ENCODE measurements at regions not wholly inside any gene's neighbourhood (a gene's known extent, or its start where the extent isn't known, plus 50 kb on each side); places are given as distances from the start of the nearest gene placed in this dataset.

GRCh38 chr7:25437308-25437707 lies 209.0 kb upstream of the NPVF start:
- no peaks in the 10 kb centered on the region for H4K20me1 ChIP-seq (ENCODE audit: low read length)
- H3K27me3 ChIP-seq (ENCODE audit: low read length): peaks cover 24% of the 10 kb centered on the region
- TF ChIP-seq EZH2 (IDR thresholded peaks at IDR 0.05; ENCODE audit: low read length, unreplicated experiment): no peak
- TF ChIP-seq EZH2phosphoT487 (IDR thresholded peaks at IDR 0.05; ENCODE audit: borderline replicate concordance, low read length): no peak
- TF ChIP-seq, protein P1, sequence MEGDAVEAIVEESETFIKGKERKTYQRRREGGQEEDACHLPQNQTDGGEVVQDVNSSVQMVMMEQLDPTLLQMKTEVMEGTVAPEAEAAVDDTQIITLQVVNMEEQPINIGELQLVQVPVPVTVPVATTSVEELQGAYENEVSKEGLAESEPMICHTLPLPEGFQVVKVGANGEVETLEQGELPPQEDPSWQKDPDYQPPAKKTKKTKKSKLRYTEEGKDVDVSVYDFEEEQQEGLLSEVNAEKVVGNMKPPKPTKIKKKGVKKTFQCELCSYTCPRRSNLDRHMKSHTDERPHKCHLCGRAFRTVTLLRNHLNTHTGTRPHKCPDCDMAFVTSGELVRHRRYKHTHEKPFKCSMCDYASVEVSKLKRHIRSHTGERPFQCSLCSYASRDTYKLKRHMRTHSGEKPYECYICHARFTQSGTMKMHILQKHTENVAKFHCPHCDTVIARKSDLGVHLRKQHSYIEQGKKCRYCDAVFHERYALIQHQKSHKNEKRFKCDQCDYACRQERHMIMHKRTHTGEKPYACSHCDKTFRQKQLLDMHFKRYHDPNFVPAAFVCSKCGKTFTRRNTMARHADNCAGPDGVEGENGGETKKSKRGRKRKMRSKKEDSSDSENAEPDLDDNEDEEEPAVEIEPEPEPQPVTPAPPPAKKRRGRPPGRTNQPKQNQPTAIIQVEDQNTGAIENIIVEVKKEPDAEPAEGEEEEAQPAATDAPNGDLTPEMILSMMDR (conservative IDR thresholded peaks at IDR 0.05; ENCODE audit: low read depth, low read length): no peak

GRCh38 chr7:25444991-25445390 lies 216.7 kb upstream of the NPVF start:
- no peak for TF ChIP-seq EZH2phosphoT487 (IDR thresholded peaks at IDR 0.05; ENCODE audit: borderline replicate concordance, low read length)
- TF ChIP-seq, protein P1 (conservative IDR thresholded peaks at IDR 0.05; ENCODE audit: low read depth, low read length): no peak
- no peak for TF ChIP-seq EZH2 (IDR thresholded peaks at IDR 0.05; ENCODE audit: low read length, unreplicated experiment)
- no peaks in the 10 kb centered on the region for H3K36me3 ChIP-seq (ENCODE audit: low read depth, low read length)
- POLR2A ChIA-PET (ENCODE audit: unreplicated experiment): no interaction called here
- H2AFZ ChIP-seq (ENCODE audit: low read length): no peak overlapping the region
- H3K9me3 ChIP-seq (ENCODE audit: low read length): no peaks in the 10 kb centered on the region
- no TSS peak for BruUV-seq (replicated peaks)
- no peak overlapping the region for H3K9ac ChIP-seq (ENCODE audit: low read length)
- H3K4me2 ChIP-seq (ENCODE audit: low read length): no peak overlapping the region
- H3K27me3 ChIP-seq (ENCODE audit: low read length): no peaks in the 10 kb centered on the region
- no peaks in the 10 kb centered on the region for H3K79me2 ChIP-seq (ENCODE audit: low read length)
- H3K9me2 ChIP-seq (replicated peaks; ENCODE audit: low read length): no peaks in the 10 kb centered on the region
- DNase-seq: no peak
- CTCF ChIA-PET: no interaction called here
- intact Hi-C loops (cut with micrococcal nuclease): no loop called here
- no peak overlapping the region for H3K4me3 ChIP-seq (ENCODE audit: low read length)
- H4K20me1 ChIP-seq (ENCODE audit: low read length): no peaks in the 10 kb centered on the region
- no peaks in the 10 kb centered on the region for H3F3A ChIP-seq (ENCODE audit: low read length, unreplicated experiment)
- H3K4me1 ChIP-seq (ENCODE audit: insufficient read depth, low read length): no peaks in the 10 kb centered on the region
- no peak for ATAC-seq
- H3K27ac ChIP-seq (ENCODE audit: low read length): no peak overlapping the region

More at GRCh38 chr7:25437308-25437707, 209.0 kb upstream of the NPVF start:
- ChIA-PET POLR2A (ENCODE audit: unreplicated experiment) (no interaction called here), CTCF (no interaction called here)
- no peak overlapping the region for H3K4me2 ChIP-seq (ENCODE audit: low read length)
- H2AFZ ChIP-seq (ENCODE audit: low read length): no peak overlapping the region
- no peak for ATAC-seq
- intact Hi-C loops (cut with micrococcal nuclease): no loop called here
- H3K36me3 ChIP-seq (ENCODE audit: low read depth, low read length): no peaks in the 10 kb centered on the region
- H3K9ac ChIP-seq (ENCODE audit: low read length): no peak overlapping the region
- H3K9me2 ChIP-seq (replicated peaks; ENCODE audit: low read length): no peaks in the 10 kb centered on the region
- H3K4me1 ChIP-seq (ENCODE audit: insufficient read depth, low read length): no peaks in the 10 kb centered on the region
- H3K79me2 ChIP-seq (ENCODE audit: low read length): no peaks in the 10 kb centered on the region
- no peak overlapping the region for H3K27ac ChIP-seq (ENCODE audit: low read length)
- no peaks in the 10 kb centered on the region for H3F3A ChIP-seq (ENCODE audit: low read length, unreplicated experiment)
- H3K4me3 ChIP-seq (ENCODE audit: low read length): no peak overlapping the region
- BruUV-seq (replicated peaks): no TSS peak
- no peak for DNase-seq
- H3K9me3 ChIP-seq (ENCODE audit: low read length): no peaks in the 10 kb centered on the region

GRCh38 chr7:25448301-25448700 lies 220.0 kb upstream of the NPVF start:
- Histone ChIP-seq H3K4me3 (ENCODE audit: low read length) (no peak overlapping the region), H2AFZ (ENCODE audit: low read length) (no peak overlapping the region), H3K27me3 (ENCODE audit: low read length) (0 out of 2 replicates have a peak, but pooled peaks cover under 1% of the 10 kb centered on the region), H3K36me3 (ENCODE audit: low read depth, low read length) (no peaks in the 10 kb centered on the region), H3K4me1 (ENCODE audit: insufficient read depth, low read length) (no peaks in the 10 kb centered on the region), H4K20me1 (ENCODE audit: low read length) (no peaks in the 10 kb centered on the region), H3K9ac (ENCODE audit: low read length) (no peak overlapping the region), H3K79me2 (ENCODE audit: low read length) (no peaks in the 10 kb centered on the region), H3K27ac (ENCODE audit: low read length) (no peak overlapping the region), H3K9me2 (replicated peaks; ENCODE audit: low read length) (no peaks in the 10 kb centered on the region), H3K9me3 (ENCODE audit: low read length) (no peaks in the 10 kb centered on the region), H3K4me2 (ENCODE audit: low read length) (no peak overlapping the region), H3F3A (ENCODE audit: low read length, unreplicated experiment) (no peaks in the 10 kb centered on the region)
- ChIA-PET CTCF (no interaction called here), POLR2A (ENCODE audit: unreplicated experiment) (no interaction called here)
- intact Hi-C loops (cut with micrococcal nuclease): no loop called here
- DNase-seq (no peak), ATAC-seq (no peak)
- TF ChIP-seq EZH2 (IDR thresholded peaks at IDR 0.05; ENCODE audit: low read length, unreplicated experiment): no peak
- TF ChIP-seq, protein P1 (conservative IDR thresholded peaks at IDR 0.05; ENCODE audit: low read depth, low read length): no peak
- no peak for TF ChIP-seq EZH2phosphoT487 (IDR thresholded peaks at IDR 0.05; ENCODE audit: borderline replicate concordance, low read length)
- BruUV-seq (replicated peaks): no TSS peak

Data from PC-3 (cell line).